UCSD-AML1 (cell line): ENCODE measurements at regions not wholly inside any gene's neighbourhood (a gene's known extent, or its start where the extent isn't known, plus 50 kb on each side); places are given as distances from the start of the nearest gene placed in this dataset.
"Not testable (repeated sequence)": the region's sequence is repeated elsewhere in the genome, so short reads cannot be mapped to it uniquely, and the experiment has no call there.

Experiments
- DNase-seq: peaks from one replicate; lab custom pipeline; 2025; ENCODE audit not compliant: unreplicated experiment; lab: John Stamatoyannopoulos, UW

DNA sequence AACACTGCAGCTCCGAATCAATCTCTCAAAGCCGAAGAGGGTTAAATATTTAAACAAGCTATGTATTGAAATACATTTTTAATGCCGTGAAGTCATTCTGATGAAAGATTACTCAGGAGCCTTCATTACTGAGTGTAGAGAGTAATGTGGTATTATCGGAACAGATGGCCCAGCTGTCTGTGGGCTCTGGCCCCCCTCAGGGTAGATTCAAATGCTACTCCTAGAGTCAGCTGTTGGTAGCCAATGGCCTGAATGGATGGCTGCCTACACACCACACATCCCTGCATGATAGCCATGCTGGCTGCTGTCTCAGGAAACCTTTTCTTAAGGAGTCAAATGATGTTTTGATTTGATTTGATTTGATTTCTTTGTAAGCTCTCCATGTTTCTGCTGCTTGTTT is 732.3 kb upstream of the CELF4 start:
- DNase-seq = no peak

- DNase-seq = no peak
Measured at GRCh38 chr18:38290229-38290628, 724.6 kb upstream of the CELF4 start.

- DNase-seq = no peak
Measured at GRCh38 chr18:38284972-38285371, 719.4 kb upstream of the CELF4 start.

DNA sequence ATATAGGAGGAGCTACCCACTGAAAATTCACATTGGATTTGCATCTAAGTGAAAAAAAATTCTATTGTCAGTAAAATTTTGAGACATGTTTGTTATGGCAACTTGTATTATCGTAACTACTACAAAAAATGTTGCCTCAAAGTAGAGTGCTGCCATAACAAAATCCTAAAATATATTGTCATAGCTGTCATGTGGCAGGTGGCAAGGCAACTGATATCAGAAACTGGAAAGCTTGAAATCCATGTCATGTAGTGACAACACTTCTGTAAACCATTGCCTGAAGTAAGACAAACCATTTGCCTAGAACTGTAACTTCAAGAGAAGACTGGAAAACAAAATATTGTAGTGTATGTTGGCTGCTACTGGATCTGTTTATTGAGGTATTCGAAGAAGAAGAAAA is 697.5 kb upstream of the CELF4 start:
- DNase-seq = no peak

GRCh38 chr18:38262661-38263060 is 697.1 kb upstream of the CELF4 start:
- no peak for DNase-seq

- DNase-seq = no peak
Measured at GRCh38 chr18:38257661-38258060, 692.1 kb upstream of the CELF4 start.

DNA sequence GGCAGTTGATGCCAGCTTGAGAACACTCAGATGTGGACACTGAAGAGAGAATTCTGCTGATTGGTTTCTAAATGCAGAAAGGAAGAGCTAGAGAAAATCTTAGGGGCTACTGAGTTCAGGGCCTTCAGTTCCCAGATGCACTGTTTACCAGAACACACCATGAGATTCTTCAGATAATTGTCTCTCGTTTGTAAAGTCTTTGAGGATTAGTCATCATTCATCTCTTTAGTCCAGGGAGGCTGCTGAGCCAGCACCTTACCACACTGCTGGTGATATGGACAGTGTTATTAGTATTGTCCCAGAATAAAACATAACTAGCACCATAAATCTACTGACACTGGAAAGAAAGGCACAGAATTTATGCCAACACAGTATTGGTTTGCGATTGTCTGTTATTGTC is 690.8 kb upstream of the CELF4 start:
- no peak for DNase-seq

DNA sequence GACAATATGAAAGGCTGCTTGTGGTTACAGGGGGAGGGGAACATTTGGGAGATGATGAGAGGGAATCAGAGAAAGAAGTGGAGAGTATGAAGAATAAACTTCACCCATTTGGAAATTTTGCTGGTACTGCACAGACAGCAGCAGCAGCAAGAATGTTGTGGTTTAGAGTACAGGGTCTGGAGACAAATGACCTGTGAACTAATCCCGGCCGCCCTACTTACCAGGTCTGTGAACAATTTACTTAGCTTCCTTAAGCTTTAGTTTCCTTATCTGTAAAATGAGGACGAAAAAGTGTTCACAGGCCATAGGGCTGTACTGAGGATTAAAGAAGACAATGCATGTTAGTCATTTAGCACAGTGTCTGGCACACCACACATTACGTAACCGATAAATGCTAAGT is 685.4 kb upstream of the CELF4 start:
- no peak for DNase-seq

GRCh38 chr18:38244480-38244879 is 678.9 kb upstream of the CELF4 start:
- DNase-seq = no peak

GRCh38 chr18:38243291-38243690 is 677.7 kb upstream of the CELF4 start:
- DNase-seq = no peak

- no peak for DNase-seq
Measured at GRCh38 chr18:38241736-38242135, 676.1 kb upstream of the CELF4 start.

DNA sequence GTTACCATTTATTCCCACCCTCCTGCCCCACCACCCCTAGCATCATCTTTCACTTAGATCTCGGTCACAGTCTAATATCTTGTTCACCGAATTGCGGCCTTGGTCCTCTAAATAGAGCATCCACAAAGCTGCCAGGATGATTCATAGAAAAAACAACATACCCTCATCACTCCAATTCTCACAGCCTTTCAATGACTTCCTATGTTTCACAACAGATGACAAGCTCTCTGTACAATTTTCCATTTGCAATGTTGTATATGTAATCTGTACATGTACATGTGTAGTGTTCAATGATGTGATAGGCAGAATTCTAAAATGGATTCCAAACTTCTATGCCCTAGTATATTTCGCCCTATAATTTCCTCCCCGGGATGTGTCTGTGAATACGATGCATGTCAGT is 675.6 kb upstream of the CELF4 start:
- no peak for DNase-seq

- no peak for DNase-seq
Measured at GRCh38 chr18:38239606-38240005, 674.0 kb upstream of the CELF4 start.

DNA sequence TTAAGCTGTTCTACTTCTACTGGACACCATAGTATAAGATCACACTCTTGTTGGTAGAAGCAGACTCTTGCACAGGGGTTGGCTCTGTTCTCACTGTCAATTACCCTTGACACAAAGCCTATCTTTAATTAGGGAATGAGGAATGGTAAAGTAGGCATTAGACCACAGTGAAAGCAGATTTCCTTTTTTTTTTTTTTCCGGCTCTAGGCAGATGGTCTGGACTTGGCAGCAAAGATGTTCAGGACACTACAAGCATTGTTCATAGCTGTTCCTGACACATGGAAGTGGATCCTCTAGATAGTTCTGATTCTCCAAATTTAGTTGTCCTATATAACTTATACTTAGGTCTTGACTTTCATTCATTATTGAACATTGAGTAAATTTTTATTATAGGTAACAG is 672.2 kb upstream of the CELF4 start:
- no peak for DNase-seq

DNA sequence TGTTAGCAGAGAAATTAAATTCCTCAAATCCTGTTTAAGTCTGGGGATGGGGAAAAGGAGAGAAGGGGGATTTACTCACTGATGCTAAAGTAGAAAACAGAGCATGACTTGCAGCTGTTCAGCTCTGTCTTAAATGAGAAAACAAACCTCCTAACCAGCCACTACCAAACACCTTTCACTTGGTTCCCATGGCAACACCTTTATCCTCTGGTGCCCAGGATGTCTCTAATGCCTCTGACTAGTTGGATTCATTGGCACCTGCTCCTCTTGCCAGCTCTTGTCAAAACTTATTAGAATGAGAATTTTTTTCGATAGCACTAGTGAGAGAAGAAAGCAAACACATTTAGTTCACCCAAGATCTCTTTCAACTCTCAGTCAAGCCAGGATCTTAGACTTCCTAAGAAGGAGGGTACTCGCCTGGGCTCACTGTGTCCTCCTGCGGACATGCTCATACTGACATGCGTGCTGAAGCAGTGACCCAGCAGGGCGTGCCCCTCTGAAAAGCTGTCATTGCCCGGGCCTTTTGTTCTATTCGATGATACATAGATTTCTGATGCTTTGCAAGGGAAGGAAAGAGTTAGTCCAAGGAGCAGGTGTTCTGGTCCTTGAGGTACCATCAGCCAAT is 656.0 kb upstream of the CELF4 start:
- DNase-seq = no peak

DNA sequence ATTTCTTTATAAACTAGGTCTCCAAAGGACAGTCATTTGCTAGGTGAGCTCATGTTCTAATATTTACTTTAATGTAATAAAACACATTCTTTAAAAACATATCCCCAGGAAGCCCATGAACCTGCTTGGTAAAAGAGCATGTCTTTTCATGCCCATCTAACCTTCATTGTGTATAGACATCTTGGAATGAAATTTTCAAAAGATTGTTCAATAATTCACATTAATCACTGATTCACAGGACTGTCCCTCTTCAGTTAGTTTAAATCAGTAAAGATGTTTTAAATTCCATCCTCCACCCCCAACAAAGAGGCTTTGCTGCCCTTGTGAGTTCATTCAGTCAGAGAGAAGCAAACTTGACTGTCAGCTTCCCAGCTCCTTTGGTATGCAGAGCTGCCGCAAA is 633.4 kb upstream of the CELF4 start:
- DNase-seq = no peak

- no peak for DNase-seq
Measured at GRCh38 chr18:38198526-38198925, 632.9 kb upstream of the CELF4 start.

DNA sequence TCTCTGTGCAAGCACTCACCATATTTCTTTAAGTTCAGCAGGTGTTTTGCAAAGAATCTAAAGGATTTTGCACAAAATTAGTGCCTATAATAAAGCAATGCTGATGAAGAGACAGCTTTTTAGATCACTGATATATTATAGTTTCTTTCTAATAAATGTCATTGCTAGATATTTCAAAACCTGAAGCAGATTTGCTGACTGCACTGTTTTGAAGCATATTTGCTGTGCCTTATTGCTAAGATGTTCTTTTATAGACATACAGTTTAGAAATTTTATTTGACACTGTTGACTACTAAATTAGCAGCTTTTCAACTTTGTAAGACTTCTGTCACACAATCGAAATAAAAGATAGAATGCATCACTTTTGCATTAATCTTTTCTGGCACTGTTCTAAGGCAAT is 620.9 kb upstream of the CELF4 start:
- no peak for DNase-seq

GRCh38 chr18:38174594-38174993 is 609.0 kb upstream of the CELF4 start:
- no peak for DNase-seq

- no peak for DNase-seq
Measured at GRCh38 chr18:38174173-38174572, 608.6 kb upstream of the CELF4 start.

- no peak for DNase-seq
Measured at GRCh38 chr18:38170845-38171244, 605.2 kb upstream of the CELF4 start.

- no peak for DNase-seq
Measured at GRCh38 chr18:38167623-38168022, 602.0 kb upstream of the CELF4 start.

- DNase-seq = not testable (repeated sequence)
Measured at GRCh38 chr18:38153116-38153515, 587.5 kb upstream of the CELF4 start.

DNA sequence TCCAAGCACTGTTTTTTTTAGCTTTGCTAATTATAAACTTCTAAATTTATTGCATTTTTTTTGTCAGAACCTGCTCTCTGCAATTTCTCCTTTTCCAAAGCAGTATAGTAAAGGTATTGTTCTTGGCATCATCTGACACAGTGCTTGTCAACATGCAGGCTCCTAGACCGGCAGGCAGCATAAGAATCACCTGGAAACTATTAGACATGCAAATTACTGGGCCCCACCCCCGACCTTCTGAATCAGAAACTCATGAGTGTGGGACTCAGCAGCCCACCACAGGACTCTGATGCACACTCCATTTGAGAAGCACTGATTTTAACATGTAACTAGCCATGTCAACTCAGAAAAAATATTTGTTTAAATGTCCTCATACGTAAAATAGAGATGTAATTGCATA is 551.1 kb upstream of the CELF4 start:
- no peak for DNase-seq
